ELR (cell line): ENCODE measurements at regions not wholly inside any gene's neighbourhood (a gene's known extent, or its start where the extent isn't known, plus 50 kb on each side); places are given as distances from the start of the nearest gene placed in this dataset.
"Not testable (repeated sequence)": the region's sequence is repeated elsewhere in the genome, so short reads cannot be mapped to it uniquely, and the experiment has no call there.

Experiments
- DNase-seq: peaks from one replicate; pipeline ENCODE4 v3.0.0-alpha.2; 2015; ENCODE audit warnings: low read depth

DNA sequence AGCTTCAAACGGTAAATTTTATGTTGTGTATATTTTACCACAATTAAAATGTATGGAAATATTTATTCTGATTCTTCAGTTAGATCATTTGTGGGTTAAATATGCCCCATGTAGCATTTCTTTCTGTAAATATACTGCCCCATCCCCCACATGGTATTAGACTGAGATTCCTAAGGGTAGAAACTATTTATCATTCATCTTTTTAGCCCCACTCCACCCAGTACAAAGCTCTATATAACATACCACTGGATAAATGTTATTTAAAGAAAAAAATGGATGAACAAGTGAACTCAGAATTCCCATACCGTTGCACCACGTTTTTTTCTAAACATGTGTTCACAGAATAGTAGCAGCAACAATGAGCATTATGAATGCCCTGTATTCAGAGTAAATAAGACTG is 234.0 kb upstream of the IRF2BP2 start:
- DNase-seq = no peak

DNA sequence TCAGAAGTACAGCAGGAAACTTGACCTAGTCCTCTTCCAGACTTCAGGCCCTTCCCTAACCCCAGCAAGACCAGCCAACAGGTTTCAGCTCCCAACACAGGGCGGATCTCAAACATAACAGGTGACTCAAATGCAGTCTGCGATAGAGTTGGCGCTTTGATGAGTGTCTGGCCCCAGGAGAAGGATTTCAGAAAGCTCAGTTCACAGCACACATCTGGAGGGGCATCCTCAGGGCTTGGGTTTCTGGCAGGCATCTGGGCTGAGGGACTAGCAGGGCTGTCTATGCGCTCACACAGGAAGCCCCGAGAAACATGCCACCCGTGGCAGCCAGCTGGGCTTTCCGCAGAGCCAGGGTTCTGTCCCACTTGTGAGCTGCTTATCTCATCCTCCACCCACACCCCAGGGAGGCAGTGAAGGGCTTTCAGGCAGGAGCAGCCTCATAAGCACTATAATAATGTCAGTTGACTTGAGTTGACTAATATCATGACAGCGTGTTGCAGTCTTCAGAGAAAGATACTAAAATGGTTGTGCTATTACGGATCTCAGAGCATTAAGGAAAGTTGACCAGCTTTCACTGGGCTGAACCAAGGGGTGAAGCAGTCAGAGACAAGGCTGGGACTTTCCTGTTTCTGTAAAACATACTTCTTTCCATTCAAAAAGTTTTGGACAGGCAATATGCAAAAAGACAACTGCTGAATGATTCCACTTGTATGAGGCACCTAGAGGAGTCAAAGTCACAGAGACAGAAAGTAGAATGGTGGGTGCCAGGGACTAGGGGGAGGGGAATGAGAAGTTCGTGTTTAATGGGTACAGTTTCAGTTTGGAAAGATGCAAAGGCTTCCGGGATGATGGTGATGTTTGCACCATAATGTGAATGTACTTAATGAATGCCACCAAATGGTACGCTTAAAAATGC is 233.0 kb upstream of the IRF2BP2 start:
- DNase-seq = no peak

DNA sequence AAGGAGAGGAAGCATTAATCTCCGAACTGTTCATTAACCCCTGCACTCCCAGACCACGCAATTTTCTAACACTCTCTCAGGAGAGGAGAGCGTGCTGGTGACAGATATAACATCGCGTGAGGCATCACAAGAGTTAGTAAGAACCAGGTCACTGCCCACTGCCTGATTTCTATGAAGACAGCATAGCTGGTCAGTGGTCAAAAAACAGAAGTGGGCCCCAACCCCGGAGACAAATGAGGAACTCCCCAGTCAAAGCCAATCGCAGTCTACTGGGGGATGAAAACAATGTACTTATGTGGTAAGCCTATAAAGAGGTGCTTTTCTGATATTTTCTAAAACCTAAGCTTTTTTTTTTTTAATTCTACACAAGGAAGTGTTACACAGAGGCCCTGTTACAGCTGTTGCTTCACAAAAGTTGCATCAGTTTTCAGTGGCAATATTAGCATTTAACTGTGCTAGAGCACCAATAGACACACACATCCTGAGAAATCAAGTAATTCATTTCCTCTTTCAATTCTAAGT is 231.8 kb upstream of the IRF2BP2 start:
- no peak for DNase-seq

DNA sequence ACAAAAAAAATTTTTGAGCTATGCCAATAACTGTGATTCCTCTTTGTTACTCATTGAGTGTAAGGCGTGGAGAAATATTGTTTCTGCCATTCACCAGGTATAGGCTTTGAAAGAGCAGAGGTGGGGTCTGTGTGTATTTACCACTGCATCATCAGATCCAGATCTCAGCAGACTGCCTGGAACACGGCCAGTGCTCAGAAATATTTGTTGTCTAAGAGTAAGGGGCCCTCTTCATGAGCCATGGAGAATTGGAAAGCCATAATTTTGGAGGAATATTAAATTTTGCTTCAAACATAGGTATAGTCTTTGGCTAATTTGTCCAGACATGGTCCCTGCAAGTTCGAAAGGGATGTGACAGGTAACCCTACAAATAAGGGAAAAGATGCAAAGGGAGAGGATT is 231.3 kb upstream of the IRF2BP2 start:
- no peak for DNase-seq

DNA sequence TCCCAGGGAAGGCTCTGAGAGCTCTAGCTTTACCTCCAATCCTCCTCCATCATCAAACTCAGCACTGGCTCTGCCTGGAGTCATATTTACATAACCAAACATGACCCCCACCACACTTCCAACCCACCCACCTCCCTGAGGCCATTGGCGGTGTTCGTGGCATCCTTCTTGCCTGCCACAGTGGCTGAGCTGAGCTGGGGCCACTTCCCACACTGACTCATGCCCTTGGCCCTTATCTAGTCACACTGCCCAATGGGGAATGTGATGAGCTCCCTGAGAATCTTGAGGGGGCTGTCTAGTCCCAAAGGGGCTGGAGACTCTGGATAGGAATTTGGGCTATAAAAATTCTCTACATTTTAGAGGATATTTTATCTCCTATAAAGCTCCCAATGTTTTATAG is 230.9 kb upstream of the IRF2BP2 start:
- peak; percentile 38 for DNase-seq

DNA sequence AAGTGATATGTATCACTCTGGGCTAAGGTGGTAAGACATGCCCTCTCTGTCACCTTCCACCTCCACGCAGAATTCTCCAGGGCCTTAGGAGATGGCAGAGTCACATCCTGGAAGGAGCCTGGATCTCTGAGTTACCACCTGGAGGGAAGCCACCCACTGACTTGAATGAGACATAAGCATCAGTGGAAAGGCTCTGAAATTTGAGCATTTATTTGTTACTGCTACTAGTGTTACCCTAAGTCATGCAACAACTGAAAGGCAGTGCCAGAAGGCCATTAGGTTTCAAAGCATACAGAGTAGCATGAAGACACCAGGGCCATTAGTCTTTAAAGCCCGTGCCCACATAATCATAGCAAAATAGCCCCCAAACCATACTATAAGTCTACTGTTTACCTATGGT is 230.3 kb upstream of the IRF2BP2 start:
- DNase-seq = no peak

DNA sequence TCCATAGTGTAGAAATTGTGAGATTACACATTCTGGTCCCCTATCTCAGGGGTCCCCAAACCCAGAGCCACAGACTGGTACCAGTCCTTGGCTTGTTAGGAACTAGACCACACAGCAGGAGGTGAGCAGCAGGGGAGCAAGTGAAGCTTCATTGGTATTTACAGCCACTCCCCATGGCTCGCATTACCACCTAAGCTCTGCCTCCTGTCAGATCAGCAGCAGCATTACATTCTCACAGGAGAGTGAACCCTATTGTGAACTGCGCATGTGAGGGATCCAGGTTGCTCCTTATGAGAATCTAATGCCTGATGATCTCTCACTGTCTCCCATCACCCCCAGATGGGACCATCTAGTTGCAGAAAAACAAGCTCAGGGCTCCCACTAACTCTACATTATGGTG is 229.7 kb upstream of the IRF2BP2 start:
- no peak for DNase-seq

DNA sequence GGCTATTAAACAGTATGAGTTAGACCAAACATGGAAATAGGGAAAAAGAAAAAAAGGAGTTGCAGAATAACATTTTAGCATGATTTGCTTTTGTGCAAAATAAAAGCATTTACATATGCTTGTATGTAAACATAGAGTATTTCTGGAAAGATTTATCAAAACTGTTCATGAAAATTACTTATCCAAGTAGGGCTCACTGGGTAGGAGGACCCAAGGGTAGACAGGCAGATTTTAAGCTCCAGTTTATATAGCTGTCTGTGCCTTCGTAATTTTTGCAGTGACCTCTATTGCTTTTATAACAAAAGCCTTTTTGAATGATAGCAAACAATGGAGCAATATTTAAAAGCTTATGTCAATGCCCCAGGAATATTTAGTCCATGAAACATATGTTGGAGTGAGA is 228.8 kb upstream of the IRF2BP2 start:
- no peak for DNase-seq

DNA sequence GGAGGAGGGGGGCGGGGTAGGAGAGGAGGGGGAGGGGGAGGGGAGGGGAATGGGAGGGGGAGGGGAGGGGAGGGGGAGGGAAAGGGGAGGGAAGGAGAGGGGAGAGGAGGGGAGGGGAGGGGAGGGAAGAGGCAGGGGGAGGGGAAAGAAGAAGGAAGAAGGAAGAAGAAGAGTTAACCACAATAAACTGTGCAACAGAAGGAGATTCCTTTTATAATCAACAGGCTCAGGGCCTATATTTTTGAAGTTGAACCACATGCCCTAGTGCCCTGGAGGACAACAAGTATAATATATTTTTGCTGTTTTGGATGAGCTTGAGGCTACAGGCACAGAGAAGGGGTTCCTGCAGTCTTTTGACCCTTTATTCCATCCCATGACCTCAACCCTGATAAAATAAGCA is 228.2 kb upstream of the IRF2BP2 start:
- no peak for DNase-seq

DNA sequence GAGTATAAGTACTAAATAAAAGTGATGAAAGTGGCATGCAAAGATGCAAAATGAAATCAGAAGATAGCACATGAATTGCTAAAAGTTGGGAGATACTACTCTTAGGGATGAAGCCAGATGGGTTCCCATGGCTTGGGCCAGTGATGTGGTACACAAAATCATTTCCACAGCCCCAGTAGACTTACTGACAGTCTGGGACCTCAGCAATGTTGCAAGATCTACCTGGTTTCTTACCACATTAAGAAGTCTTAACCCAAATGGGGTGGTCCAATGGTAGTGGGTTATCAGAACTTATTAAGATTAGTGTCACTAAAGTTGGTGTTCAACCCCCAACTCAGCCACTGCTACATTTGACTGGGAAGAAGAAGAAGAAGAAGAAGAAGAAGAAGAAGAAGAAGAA is 227.7 kb upstream of the IRF2BP2 start:
- no peak for DNase-seq

DNA sequence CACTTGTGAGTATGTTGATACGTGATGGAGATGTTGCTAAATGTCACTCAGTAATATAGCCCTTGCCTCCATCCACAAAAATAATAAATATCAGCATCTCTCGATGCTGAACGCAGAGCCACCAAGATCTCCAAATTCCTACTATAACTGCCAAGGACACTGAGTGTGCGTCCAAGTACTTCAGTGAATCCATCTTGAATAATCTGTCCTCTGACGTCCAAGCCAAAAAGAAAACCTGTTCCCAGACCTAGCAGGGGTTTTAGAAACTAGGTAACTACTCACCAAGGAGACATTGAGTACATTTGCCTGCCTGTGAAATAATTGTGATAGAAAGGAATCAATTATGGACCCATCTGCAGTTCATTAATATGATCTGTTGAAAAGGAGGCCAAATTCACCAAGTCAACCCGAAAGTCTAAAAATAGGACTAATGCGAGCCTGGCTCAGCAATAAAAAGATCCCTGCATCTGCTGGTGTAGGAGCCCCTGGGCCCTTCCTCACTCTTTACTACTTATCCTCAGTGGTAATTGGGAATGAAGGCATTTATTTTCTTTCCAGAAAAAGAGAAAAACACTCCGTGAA is 226.9 kb upstream of the IRF2BP2 start:
- DNase-seq = no peak

DNA sequence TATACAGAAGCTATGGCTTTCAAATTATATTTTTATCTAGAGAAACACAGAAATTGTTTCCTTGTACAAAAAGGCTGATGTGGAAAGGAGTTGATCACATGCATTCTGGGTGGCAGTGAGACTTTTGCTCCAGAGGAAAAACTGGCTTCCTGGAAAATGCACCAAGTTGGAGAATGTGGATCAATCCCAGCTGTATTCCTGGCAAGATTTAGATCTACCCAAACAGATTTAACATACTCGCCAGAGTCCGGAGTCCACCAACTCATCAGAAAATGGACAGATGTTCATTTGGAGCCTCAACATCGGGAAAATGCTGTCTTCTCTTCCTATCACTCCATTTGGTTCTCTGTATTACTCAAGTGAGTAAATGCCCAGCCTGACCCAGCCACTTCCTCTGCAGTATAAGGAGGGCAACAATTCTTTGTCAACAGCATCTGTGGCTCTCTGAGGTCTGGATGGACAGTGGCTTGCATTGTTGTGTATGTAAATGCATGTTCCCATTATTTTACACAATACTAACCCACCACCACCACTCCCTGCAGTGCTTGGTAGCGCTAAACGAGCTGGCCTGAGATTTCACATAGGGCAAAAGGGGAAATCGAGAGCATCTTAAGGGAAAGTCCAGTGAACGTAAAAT is 226.2 kb upstream of the IRF2BP2 start:
- DNase-seq = no peak

DNA sequence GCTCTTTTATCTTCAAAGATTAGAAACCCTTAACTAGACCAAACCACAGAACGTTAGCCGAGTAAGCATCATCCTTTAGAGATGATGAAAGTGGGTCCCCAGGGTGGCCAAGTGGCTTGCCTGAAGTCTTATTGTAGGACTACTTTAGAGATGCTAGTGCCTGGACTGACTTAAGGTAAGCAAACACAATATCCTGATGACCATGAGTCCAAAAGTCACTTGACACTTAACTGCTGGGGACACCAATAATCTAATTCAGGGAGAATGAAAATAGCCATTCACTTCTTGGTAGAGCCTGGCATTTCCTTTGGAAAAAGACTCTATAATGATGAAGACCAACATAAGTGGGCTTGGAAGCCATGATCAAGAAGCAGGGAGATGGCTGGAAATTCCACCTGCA is 225.3 kb upstream of the IRF2BP2 start:
- DNase-seq = no peak

DNA sequence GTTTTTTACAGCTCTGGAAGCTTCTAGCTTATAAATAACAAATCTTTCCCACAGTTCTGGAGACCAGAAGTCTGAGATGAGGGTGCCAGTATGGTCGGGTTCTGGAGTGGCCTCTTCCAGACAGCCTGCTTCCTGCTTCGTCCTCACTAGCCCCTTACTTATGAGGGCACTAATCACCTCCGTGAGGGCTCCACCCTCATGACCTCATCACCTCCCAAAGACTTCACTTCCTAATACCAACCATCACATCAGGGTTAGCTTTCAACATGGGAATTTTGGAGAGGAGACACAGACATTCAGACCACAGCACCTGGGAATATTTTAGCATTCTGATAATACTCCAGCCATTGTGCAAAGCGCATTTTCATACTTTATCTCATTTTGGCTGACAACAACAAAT is 223.7 kb upstream of the IRF2BP2 start:
- no peak for DNase-seq

DNA sequence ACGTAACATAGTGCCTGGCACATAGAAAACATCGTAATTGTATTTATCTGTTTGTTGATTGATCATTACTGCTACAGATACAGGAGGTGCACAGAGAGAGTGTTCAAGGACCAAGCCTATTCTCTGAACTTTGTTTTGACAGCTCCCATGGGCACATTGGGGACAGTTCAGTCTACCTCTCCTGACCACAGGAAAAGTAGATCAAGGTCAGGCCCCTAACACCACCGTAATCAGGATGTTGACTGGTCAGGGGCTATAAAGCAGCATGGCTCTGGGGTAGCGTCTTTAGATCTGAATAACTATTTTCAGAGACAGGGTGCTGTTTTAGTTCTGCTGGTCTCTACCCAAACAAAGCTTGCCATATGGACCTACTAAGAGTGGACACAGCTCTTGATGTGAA is 223.1 kb upstream of the IRF2BP2 start:
- DNase-seq = no peak

DNA sequence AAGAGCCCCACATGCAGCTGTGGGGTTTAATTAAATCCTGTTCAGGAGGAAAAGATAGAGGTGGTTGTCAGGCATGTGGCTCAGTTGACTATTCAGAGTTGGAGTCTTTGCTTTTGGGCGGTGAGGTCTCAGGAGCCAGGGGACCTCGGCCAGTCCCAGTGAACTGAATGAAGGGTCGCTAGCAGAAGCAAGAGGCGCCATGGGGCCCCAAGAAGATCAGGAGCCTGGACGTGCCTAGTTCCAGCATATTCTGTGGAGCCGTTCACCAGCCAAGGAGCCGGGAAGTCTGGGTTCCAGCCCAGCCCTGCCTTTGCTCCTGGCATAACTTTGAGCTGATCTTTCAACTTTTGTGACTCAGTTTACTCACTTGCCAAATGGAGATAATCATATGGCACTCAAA is 217.7 kb upstream of the IRF2BP2 start:
- DNase-seq = no peak

DNA sequence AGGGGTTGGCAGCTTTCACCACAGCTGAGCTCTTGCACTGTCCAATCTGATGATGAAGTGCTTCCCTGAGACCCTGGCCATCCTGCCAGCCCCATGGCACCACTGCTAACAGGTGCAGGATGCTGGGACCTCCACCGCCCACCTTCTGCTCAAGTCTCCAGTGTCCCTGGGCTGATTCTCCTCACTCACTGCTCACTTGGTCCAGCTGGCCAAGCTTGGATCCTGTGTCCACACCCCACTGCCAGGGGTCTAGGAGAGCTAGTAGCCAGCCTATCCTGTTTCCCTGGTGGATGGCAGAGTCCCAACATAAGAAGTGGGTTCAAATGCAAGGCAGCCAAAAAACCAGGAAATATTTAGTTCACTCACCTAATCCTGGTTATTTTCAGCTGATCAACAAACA is 217.2 kb upstream of the IRF2BP2 start:
- DNase-seq = no peak

DNA sequence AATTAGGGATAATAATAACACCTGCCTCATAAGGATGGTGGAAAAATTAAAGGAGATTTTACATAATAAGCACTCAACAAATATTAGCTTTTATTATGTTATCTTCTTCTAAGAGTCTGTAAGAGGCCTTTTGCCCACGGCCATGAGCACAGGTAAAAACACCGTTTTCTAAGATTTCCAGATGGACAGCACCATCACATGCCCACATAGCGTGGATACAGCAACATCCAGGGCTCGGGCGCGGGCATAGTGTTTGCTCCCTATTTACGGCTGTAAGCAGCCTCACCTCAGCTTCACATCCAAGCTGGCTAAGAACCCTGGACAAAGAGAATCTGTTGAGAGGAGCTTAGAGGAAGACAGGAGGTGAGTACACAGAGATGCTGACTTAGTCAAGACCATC is 216.4 kb upstream of the IRF2BP2 start:
- DNase-seq = no peak

DNA sequence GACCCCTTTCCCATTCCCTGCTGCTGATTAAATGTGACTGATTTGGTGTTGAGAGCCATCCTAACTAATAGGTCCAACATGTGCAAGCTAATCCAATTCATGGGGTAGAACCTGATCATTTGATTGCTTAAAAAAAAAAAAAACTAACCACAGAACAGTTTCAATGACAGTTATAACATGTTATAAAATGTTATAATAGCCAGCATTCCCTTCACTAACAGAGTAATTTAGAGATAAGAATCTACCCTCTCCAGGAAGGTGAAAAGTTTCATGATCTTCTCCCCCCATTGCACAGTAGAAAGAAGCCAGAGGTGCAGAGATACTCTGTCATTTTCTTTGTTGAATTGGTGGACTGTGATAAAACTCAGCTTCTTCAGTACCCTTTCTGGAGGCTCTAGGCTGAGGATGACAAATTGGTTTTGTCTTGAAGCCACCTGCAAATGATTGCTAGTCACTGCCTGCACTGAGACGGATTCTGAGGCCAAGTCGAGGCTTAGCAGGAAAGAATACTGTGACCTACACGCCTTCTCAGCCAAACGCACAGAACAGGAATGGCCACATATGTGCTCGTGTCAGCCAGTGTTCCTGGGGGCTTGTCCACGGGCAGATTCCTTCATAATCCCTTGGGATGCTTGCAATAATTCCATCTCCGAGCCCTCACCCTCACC is 215.7 kb upstream of the IRF2BP2 start:
- DNase-seq = no peak

DNA sequence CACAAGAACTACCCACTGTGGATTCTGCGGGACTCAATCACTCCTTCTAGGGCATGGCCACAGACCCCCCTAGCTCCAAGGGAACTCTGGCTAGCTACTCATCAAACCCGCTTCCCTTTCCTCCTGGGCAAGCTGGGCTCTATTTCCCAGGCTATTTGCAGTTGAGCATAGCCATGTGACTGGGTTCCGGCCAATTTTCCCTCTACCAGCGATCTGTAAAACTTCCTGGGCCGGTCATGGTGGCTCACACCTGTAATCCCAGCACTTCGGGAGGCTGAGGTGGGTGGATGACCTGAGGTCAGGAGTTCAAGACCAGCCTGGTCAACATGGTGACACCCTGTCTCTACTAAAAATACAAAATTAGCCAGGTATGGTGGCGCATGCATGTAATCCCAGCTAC is 214.9 kb upstream of the IRF2BP2 start:
- not testable (repeated sequence) for DNase-seq

DNA sequence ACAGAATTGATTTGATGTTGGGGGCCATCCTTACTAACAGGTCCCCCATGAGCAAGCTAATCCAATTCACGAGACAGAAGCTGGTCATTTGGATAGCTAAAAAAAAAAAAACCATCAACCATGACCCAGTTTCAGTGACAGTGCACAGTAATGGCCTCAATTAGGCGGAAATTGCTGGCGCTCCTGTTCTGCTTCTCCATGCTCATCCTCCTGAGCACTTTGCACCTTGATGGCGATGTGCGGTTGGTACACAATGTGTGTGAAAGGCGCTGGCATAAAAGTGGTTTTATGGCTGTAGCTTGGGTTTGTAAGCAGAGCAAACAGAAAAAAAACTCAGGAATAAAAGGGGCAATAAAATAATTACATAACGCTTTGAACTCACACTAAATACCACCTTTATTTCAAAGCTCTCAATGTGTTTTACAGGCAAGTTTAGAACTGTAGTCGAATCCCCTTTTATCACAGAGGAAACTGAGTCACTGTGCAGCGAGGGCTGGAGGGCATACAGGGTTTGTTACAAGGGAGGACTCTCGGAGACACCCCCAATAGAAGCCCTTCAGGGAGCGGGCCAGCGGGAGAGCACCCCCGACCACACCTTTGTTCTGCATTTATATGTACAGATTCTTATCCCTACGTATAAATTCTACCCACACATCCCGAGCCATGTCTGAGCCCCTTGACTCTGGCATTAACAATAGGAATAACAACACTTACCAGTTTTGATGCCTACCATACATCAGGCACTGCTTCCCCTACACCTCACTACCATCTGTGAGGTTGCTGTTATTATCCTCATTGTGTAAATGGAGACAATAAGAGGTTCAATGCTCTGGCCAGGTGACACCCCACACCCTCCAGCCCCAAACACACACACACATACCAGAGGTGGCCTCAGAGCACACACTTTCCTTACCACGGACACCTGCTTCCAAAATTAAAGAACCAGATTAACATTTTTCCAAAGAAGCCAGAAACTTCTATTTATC is 213.5 kb upstream of the IRF2BP2 start:
- DNase-seq = no peak
